ENCODE measurements at regions not wholly inside any gene's neighbourhood (a gene's known extent, or its start where the extent isn't known, plus 50 kb on each side); places are given as distances from the start of the nearest gene placed in this dataset.
A peak's percentile ranks its signal among the peaks of the same experiment; 100 is the strongest.

GRCh38 chr17:79242873-79243602 lies 168.4 kb downstream of the ENGASE start:
- TF ChIP-seq GATA3 (IDR thresholded peaks at IDR 0.05; ENCODE audit: low read depth, low read length): no peak
- no peak for TF ChIP-seq GATA2 (IDR thresholded peaks at IDR 0.05; ENCODE audit: low read depth, low read length)

- TF ChIP-seq GATA3 (IDR thresholded peaks at IDR 0.05; ENCODE audit: low read depth, low read length) (no peak), GATA2 (IDR thresholded peaks at IDR 0.05; ENCODE audit: low read depth, low read length) (no peak)
Measured at GRCh38 chr17:79242393-79242792, 167.8 kb downstream of the ENGASE start.

- TF ChIP-seq GATA3 (IDR thresholded peaks at IDR 0.05; ENCODE audit: low read depth, low read length): no peak
- no peak for TF ChIP-seq GATA2 (IDR thresholded peaks at IDR 0.05; ENCODE audit: low read depth, low read length)
Measured at GRCh38 chr17:79241616-79242015, 167.0 kb downstream of the ENGASE start.

- TF ChIP-seq GATA3 (IDR thresholded peaks at IDR 0.05; ENCODE audit: low read depth, low read length) (no peak), GATA2 (IDR thresholded peaks at IDR 0.05; ENCODE audit: low read depth, low read length) (no peak)
Measured at GRCh38 chr17:79239205-79239604, 164.6 kb downstream of the ENGASE start.

GRCh38 chr17:79237448-79238053 lies 162.9 kb downstream of the ENGASE start:
- no peak for TF ChIP-seq GATA3 (IDR thresholded peaks at IDR 0.05; ENCODE audit: low read depth, low read length)
- TF ChIP-seq GATA2 (IDR thresholded peaks at IDR 0.05; ENCODE audit: low read depth, low read length): no peak

- TF ChIP-seq GATA3 (IDR thresholded peaks at IDR 0.05; ENCODE audit: low read depth, low read length) (no peak), GATA2 (IDR thresholded peaks at IDR 0.05; ENCODE audit: low read depth, low read length) (0 out of 2 replicates have a peak, but pooled peaks have one; percentile 44)
Measured at GRCh38 chr17:79235808-79236207, 161.2 kb downstream of the ENGASE start.

GRCh38 chr17:79233916-79234551 lies 159.4 kb downstream of the ENGASE start:
- TF ChIP-seq GATA2 (IDR thresholded peaks at IDR 0.05; ENCODE audit: low read depth, low read length) (no peak), GATA3 (IDR thresholded peaks at IDR 0.05; ENCODE audit: low read depth, low read length) (no peak)

GRCh38 chr17:79232957-79233356 lies 158.3 kb downstream of the ENGASE start:
- TF ChIP-seq GATA2 (IDR thresholded peaks at IDR 0.05; ENCODE audit: low read depth, low read length): no peak

GRCh38 chr17:79231766-79232287 lies 157.2 kb downstream of the ENGASE start:
- TF ChIP-seq GATA3 (IDR thresholded peaks at IDR 0.05; ENCODE audit: low read depth, low read length) (no peak), GATA2 (IDR thresholded peaks at IDR 0.05; ENCODE audit: low read depth, low read length) (no peak)

GRCh38 chr17:79230576-79230975 lies 156.0 kb downstream of the ENGASE start:
- TF ChIP-seq GATA2 (IDR thresholded peaks at IDR 0.05; ENCODE audit: low read depth, low read length) (no peak), GATA3 (IDR thresholded peaks at IDR 0.05; ENCODE audit: low read depth, low read length) (no peak)

- TF ChIP-seq GATA2 (IDR thresholded peaks at IDR 0.05; ENCODE audit: low read depth, low read length) (no peak), GATA3 (IDR thresholded peaks at IDR 0.05; ENCODE audit: low read depth, low read length) (no peak)
Measured at GRCh38 chr17:79226037-79226436, 151.4 kb downstream of the ENGASE start.

- TF ChIP-seq GATA3 (IDR thresholded peaks at IDR 0.05; ENCODE audit: low read depth, low read length) (no peak), GATA2 (IDR thresholded peaks at IDR 0.05; ENCODE audit: low read depth, low read length) (no peak)
Measured at GRCh38 chr17:79224903-79225302, 150.3 kb downstream of the ENGASE start.

- TF ChIP-seq GATA3 (IDR thresholded peaks at IDR 0.05; ENCODE audit: low read depth, low read length) (no peak), GATA2 (IDR thresholded peaks at IDR 0.05; ENCODE audit: low read depth, low read length) (no peak)
Measured at GRCh38 chr17:79224476-79224875, 149.9 kb downstream of the ENGASE start.

GRCh38 chr17:79223953-79224352 lies 149.3 kb downstream of the ENGASE start:
- TF ChIP-seq GATA3 (IDR thresholded peaks at IDR 0.05; ENCODE audit: low read depth, low read length): no peak
- TF ChIP-seq GATA2 (IDR thresholded peaks at IDR 0.05; ENCODE audit: low read depth, low read length): no peak

GRCh38 chr17:79223471-79223870 lies 148.8 kb downstream of the ENGASE start:
- no peak for TF ChIP-seq GATA3 (IDR thresholded peaks at IDR 0.05; ENCODE audit: low read depth, low read length)
- TF ChIP-seq GATA2 (IDR thresholded peaks at IDR 0.05; ENCODE audit: low read depth, low read length): no peak

All from SH-SY5Y (cell line).